ENCODE measurements at regions not wholly inside any gene's neighbourhood (a gene's known extent, or its start where the extent isn't known, plus 50 kb on each side); places are given as distances from the start of the nearest gene placed in this dataset.

DNA sequence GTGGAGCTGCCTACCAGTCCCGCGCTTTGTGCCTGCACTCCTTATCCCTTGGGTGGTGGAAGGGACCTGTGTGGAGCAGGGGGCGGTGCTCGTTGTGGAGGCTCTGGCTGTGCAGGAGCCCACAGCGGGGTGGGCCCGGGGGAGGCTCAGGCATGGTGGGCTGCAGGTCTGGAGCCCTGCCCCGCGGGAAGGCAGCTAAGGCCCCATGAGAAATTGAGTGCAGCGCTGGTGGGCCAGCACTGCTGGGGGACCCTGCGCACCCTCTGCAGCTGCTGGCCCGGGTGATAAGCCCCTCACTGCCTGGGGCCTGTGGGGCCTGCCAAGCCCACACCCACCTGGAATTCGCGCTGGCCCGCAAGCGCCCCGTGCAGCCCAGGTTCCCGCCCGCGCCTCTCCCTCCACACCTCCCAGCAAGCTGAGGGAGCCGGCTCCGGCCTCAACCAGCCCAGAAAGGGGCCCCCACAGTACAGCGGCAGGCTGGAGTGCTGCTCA, 859.6 kb upstream of the KCND2 start:
- intact Hi-C loops (cut with DNase I) = no loop called here
- no peaks in the 10 kb centered on the region for H3K27me3 ChIP-seq (replicated peaks; ENCODE audit: insufficient read depth)
- H3K9me3 ChIP-seq = no peaks in the 10 kb centered on the region
- WGBS = 96% methylated on average over 17 of the region's 22 CpGs
- DNase-seq (ENCODE audit: low spot score) = no peak
- no peak for TF ChIP-seq POLR2A (IDR thresholded peaks at IDR 0.05)
- TF ChIP-seq CTCF (IDR thresholded peaks at IDR 0.05) = no peak
- no peak for TF ChIP-seq POLR2AphosphoS5 (IDR thresholded peaks at IDR 0.05)
- no peaks in the 10 kb centered on the region for H3K4me1 ChIP-seq (replicated peaks)
- no peaks in the 10 kb centered on the region for H3K36me3 ChIP-seq
- no peak overlapping the region for H3K27ac ChIP-seq
- no peak overlapping the region for H3K4me3 ChIP-seq

- Histone ChIP-seq H3K36me3 (no peaks in the 10 kb centered on the region), H3K27me3 (replicated peaks; ENCODE audit: insufficient read depth) (no peaks in the 10 kb centered on the region), H3K4me3 (no peak overlapping the region), H3K4me1 (replicated peaks) (no peaks in the 10 kb centered on the region), H3K27ac (no peak overlapping the region), H3K9me3 (no peaks in the 10 kb centered on the region)
- intact Hi-C loops (cut with DNase I) = no loop called here
- 56% methylated on average over 4 of the region's 4 CpGs for WGBS
- TF ChIP-seq POLR2AphosphoS5 (IDR thresholded peaks at IDR 0.05) (no peak), POLR2A (IDR thresholded peaks at IDR 0.05) (no peak), CTCF (IDR thresholded peaks at IDR 0.05) (no peak)
- DNase-seq (ENCODE audit: low spot score) = no peak
These were observed 857.3 kb upstream of the KCND2 start for GRCh38 chr7:119415682-119416081.

GRCh38 chr7:119421657-119422056, 851.3 kb upstream of the KCND2 start:
- no peak for DNase-seq (ENCODE audit: low spot score)
- TF ChIP-seq POLR2AphosphoS5 (IDR thresholded peaks at IDR 0.05) = no peak
- TF ChIP-seq POLR2A (IDR thresholded peaks at IDR 0.05) = no peak
- TF ChIP-seq CTCF (IDR thresholded peaks at IDR 0.05) = no peak
- Histone ChIP-seq H3K27ac (no peak overlapping the region), H3K36me3 (no peaks in the 10 kb centered on the region), H3K27me3 (replicated peaks; ENCODE audit: insufficient read depth) (no peaks in the 10 kb centered on the region), H3K9me3 (no peaks in the 10 kb centered on the region), H3K4me3 (no peak overlapping the region), H3K4me1 (replicated peaks) (no peaks in the 10 kb centered on the region)
- 58% methylated on average over 1 of the region's 1 CpG for WGBS
- intact Hi-C loops (cut with DNase I) = no loop called here

- DNase-seq (ENCODE audit: low spot score) = no peak
- TF ChIP-seq POLR2AphosphoS5 (IDR thresholded peaks at IDR 0.05) = no peak
- TF ChIP-seq CTCF (IDR thresholded peaks at IDR 0.05) = no peak
- TF ChIP-seq POLR2A (IDR thresholded peaks at IDR 0.05) = no peak
- Histone ChIP-seq H3K4me3 (no peak overlapping the region), H3K4me1 (replicated peaks) (no peaks in the 10 kb centered on the region), H3K27me3 (replicated peaks; ENCODE audit: insufficient read depth) (no peaks in the 10 kb centered on the region), H3K36me3 (no peaks in the 10 kb centered on the region), H3K9me3 (no peaks in the 10 kb centered on the region), H3K27ac (no peak overlapping the region)
- intact Hi-C loops (cut with DNase I) = no loop called here
- WGBS = 75% methylated on average over 2 of the region's 2 CpGs
These were observed 836.1 kb upstream of the KCND2 start for GRCh38 chr7:119436882-119437281.

DNA sequence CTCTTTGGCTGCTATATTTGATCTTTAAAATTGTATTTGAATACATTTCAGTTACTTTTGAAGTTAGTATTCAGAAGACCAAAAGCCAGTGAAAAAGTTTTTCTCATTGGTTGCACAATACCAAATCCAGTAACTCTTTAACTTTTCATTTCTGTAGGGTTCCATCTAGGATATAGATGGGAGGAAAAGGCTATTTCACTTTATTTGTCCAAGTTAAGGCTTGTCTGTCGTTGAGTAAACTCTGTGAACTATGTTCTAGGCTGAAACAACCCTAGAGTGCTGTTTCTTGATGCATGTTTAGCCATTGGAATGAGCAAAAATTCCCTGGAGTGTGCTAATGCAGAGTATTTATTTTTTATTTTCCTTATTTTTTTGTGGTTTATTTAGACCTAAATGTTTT, 834.7 kb upstream of the KCND2 start:
- 24% methylated on average over 1 of the region's 1 CpG for WGBS
- intact Hi-C loops (cut with DNase I) = no loop called here

More for the DNA sequence above, 834.7 kb upstream of the KCND2 start:
- no peak overlapping the region for H3K27ac ChIP-seq
- no peak for TF ChIP-seq POLR2A (IDR thresholded peaks at IDR 0.05)
- TF ChIP-seq POLR2AphosphoS5 (IDR thresholded peaks at IDR 0.05) = no peak
- TF ChIP-seq CTCF (IDR thresholded peaks at IDR 0.05) = no peak
- no peaks in the 10 kb centered on the region for H3K9me3 ChIP-seq
- no peaks in the 10 kb centered on the region for H3K36me3 ChIP-seq
- no peak for DNase-seq (ENCODE audit: low spot score)
- no peaks in the 10 kb centered on the region for H3K27me3 ChIP-seq (replicated peaks; ENCODE audit: insufficient read depth)
- H3K4me1 ChIP-seq (replicated peaks) = no peaks in the 10 kb centered on the region
- no peak overlapping the region for H3K4me3 ChIP-seq
